H1 (cell line): ENCODE measurements at regions not wholly inside any gene's neighbourhood (a gene's known extent, or its start where the extent isn't known, plus 50 kb on each side); places are given as distances from the start of the nearest gene placed in this dataset.

ENCODE experiments used
- CHD7 ChIP-seq: fragments of 300-600 bp; sonication (generic); IDR thresholded peaks from 2 replicates; pipeline ENCODE4 v1.7.1; 2012; ENCODE audit warnings: low read length, moderate library complexity, mild to moderate bottlenecking, inconsistent platforms; ENCODE audit not compliant: insufficient replicate concordance
- EP300 ChIP-seq, 2 experiments: IDR thresholded peaks; 1 replicate in 1 of 2; 2 replicates in 1 of 2; pipeline ENCODE4 v1.6.1; 2011 to 2012; ENCODE audit warnings: low read depth in 2 of 2, low read length in 2 of 2, mild to moderate bottlenecking in 2 of 2, borderline replicate concordance in 1 of 2, inconsistent platforms in 1 of 2, moderate library complexity in 1 of 2
- EZH2 ChIP-seq: fragments of 200-600 bp; sonication (generic); IDR thresholded peaks from 2 replicates; pipeline ENCODE4 v1.7.1; 2012; ENCODE audit warnings: low read depth, mild to moderate bottlenecking, moderate library complexity, low read length, inconsistent platforms; ENCODE audit not compliant: severe bottlenecking
- POLR2A ChIP-seq, 2 experiments: IDR thresholded peaks; 1 replicate in 1 of 2; 2 replicates in 1 of 2; pipeline ENCODE4 v1.6.1; 2011; ENCODE audit warnings: low read depth in 2 of 2, low read length in 2 of 2, mild to moderate bottlenecking in 2 of 2; ENCODE audit errors: control extremely low read depth in 1 of 2
- POLR2AphosphoS5 ChIP-seq: IDR thresholded peaks from 2 replicates; pipeline ENCODE4 v1.6.1; 2011; ENCODE audit warnings: low read depth, low read length
- RAD21 ChIP-seq, 2 experiments: IDR thresholded peaks in 1 of 2; conservative IDR thresholded peaks in 1 of 2; 2 replicates each; pipeline ENCODE4 v1.6.1; 2011; ENCODE audit warnings: low read depth in 2 of 2, low read length in 2 of 2, improper control_type of control experiment in 1 of 2, inconsistent platforms in 1 of 2, mild to moderate bottlenecking in 1 of 2, moderate library complexity in 1 of 2
- TEAD4 ChIP-seq: IDR thresholded peaks from 2 replicates; pipeline ENCODE4 v1.6.1; 2012; ENCODE audit warnings: low read depth, low read length, inconsistent platforms, mixed read lengths
- YY1 ChIP-seq: IDR thresholded peaks from 2 replicates; pipeline ENCODE4 v1.6.1; 2011; ENCODE audit warnings: low read depth, mild to moderate bottlenecking, low read length
- TF ChIP-seq, protein P1 (sequence below), 3 experiments: IDR thresholded peaks; 1 replicate in 2 of 3; 2 replicates in 1 of 3; pipeline versions ENCODE4 v1.5.1 to v1.6.1; 2011; ENCODE audit warnings: low read length in 3 of 3, mild to moderate bottlenecking in 3 of 3, inconsistent platforms in 2 of 3, low read depth in 1 of 3, moderate library complexity in 1 of 3; ENCODE audit not compliant: insufficient read depth in 1 of 3; ENCODE audit errors: control extremely low read depth in 1 of 3
- TF ChIP-seq, protein P2 (sequence below): IDR thresholded peaks from 2 replicates; pipeline ENCODE4 v1.6.1; 2011; ENCODE audit warnings: low read length, improper control_type of control experiment

DNA sequence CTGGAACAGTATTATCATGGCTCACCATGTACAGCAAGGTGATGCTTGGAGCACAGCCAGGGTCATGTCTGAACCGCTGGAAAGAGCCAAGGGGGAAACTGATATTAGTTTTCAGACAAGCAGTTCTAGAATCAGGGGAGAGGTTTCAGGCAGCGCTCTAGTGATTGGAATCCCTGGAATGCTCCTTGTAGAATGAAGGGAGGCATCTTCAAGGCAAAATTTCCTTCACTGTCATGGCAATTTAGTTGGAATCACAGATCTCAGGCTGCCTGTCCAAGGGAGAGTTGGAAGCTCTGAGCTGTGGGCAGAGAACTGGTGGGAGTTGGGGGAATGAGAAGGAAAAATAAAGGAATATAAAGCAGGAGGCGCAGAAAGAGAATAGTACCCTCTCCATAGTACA is 737.1 kb downstream of the PTPRU start:
- TF ChIP-seq, protein P1, sequence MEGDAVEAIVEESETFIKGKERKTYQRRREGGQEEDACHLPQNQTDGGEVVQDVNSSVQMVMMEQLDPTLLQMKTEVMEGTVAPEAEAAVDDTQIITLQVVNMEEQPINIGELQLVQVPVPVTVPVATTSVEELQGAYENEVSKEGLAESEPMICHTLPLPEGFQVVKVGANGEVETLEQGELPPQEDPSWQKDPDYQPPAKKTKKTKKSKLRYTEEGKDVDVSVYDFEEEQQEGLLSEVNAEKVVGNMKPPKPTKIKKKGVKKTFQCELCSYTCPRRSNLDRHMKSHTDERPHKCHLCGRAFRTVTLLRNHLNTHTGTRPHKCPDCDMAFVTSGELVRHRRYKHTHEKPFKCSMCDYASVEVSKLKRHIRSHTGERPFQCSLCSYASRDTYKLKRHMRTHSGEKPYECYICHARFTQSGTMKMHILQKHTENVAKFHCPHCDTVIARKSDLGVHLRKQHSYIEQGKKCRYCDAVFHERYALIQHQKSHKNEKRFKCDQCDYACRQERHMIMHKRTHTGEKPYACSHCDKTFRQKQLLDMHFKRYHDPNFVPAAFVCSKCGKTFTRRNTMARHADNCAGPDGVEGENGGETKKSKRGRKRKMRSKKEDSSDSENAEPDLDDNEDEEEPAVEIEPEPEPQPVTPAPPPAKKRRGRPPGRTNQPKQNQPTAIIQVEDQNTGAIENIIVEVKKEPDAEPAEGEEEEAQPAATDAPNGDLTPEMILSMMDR (IDR thresholded peaks at IDR 0.05; ENCODE audit: control extremely low read depth in 1 of 3, insufficient read depth in 1 of 3, low read depth in 1 of 3, low read length in 3 of 3) = no peak
- TF ChIP-seq RAD21 (IDR thresholded peaks at IDR 0.05 in 1 of 2, conservative IDR thresholded peaks at IDR 0.05 in 1 of 2; ENCODE audit: low read depth in 2 of 2, low read length in 2 of 2) (no peak), EZH2 (no peak), EP300 (IDR thresholded peaks at IDR 0.05; ENCODE audit: borderline replicate concordance in 1 of 2, low read depth in 2 of 2, low read length in 2 of 2) (no peak), YY1 (0 out of 2 replicates have a peak, but pooled peaks have one; percentile 37), CHD7 (no peak), TEAD4 (peak; percentile 92), POLR2A (IDR thresholded peaks at IDR 0.05; ENCODE audit: control extremely low read depth in 1 of 2, low read depth in 2 of 2, low read length in 2 of 2) (peak in 1 of 2 experiments; percentile 57; a peak in 1 of 3 replicates), POLR2AphosphoS5 (no peak)
- TF ChIP-seq, protein P2, sequence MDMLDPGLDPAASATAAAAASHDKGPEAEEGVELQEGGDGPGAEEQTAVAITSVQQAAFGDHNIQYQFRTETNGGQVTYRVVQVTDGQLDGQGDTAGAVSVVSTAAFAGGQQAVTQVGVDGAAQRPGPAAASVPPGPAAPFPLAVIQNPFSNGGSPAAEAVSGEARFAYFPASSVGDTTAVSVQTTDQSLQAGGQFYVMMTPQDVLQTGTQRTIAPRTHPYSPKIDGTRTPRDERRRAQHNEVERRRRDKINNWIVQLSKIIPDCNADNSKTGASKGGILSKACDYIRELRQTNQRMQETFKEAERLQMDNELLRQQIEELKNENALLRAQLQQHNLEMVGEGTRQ = no peak
